ENCODE measurements at regions not wholly inside any gene's neighbourhood (a gene's known extent, or its start where the extent isn't known, plus 50 kb on each side); places are given as distances from the start of the nearest gene placed in this dataset.

GRCh38 chr3:124158168-124158881 is 166.4 kb upstream of the ROPN1 start:
- Histone ChIP-seq H3K4me1 (ENCODE audit: control insufficient read depth, extremely low read depth, insufficient read depth, low read length) (no peaks in the 10 kb centered on the region), H3K27ac (ENCODE audit: insufficient read depth, low read depth, low read length) (no peak overlapping the region), H4K20me1 (replicated peaks; ENCODE audit: control insufficient read depth, extremely low read depth, insufficient read depth, low read length) (no peaks in the 10 kb centered on the region), H3K27me3 (ENCODE audit: control insufficient read depth in 2 of 2, insufficient read depth in 2 of 2, low read length in 2 of 2) (no peaks in the 10 kb centered on the region), H3K9me3 (replicated peaks; ENCODE audit: control insufficient read depth, insufficient read depth, low read length) (no peaks in the 10 kb centered on the region), H3K79me2 (ENCODE audit: control insufficient read depth, insufficient read depth, low read length) (no peaks in the 10 kb centered on the region), H3K9me1 (replicated peaks; ENCODE audit: control insufficient read depth, extremely low read depth, insufficient read depth, low read length) (no peaks in the 10 kb centered on the region), H2AFZ (ENCODE audit: low read depth, low read length) (no peak overlapping the region), H3K36me3 (ENCODE audit: control insufficient read depth in 2 of 2, extremely low read depth in 1 of 2, insufficient read depth in 2 of 2, low read length in 2 of 2) (no peaks in the 10 kb centered on the region), H3K4me3 (replicated peaks in 1 of 3; ENCODE audit: insufficient read depth in 1 of 3, low read depth in 1 of 3, low read length in 3 of 3) (no peak overlapping the region), H3K4me2 (ENCODE audit: insufficient read depth, low read length) (no peak overlapping the region), H3K9ac (replicated peaks; ENCODE audit: extremely low read depth, insufficient read depth, low read length) (no peak overlapping the region)
- TF ChIP-seq JUN (IDR thresholded peaks at IDR 0.05; ENCODE audit: borderline replicate concordance, insufficient read depth, insufficient read length, low read depth), result no peak
- no peak for TF ChIP-seq MYC (IDR thresholded peaks at IDR 0.05; ENCODE audit: low read depth, low read length)
- TF ChIP-seq MAX (IDR thresholded peaks at IDR 0.05; ENCODE audit: insufficient read depth, insufficient read length), result no peak
- no peak for TF ChIP-seq FOS (IDR thresholded peaks at IDR 0.05; ENCODE audit: borderline replicate concordance, insufficient read depth, low read length)
- TF ChIP-seq EZH2 (IDR thresholded peaks at IDR 0.05; ENCODE audit: borderline replicate concordance, low read depth, low read length, severe bottlenecking), result no peak
- no peak for TF ChIP-seq CTCF (IDR thresholded peaks at IDR 0.05; ENCODE audit: extremely low read depth in 1 of 2, insufficient read depth in 1 of 2, low read depth in 1 of 2, low read length in 2 of 2)
- intact Hi-C loops (cut with micrococcal nuclease) (no loop called here), dilution Hi-C loops (cut with MboI; ENCODE audit: extremely low pct_ligation_motif_present, low sequenced_read_pairs) (no loop called here)
- FAIRE-seq (no peak), DNase-seq (ENCODE audit: low read depth, low spot score) (no peak)
- CTCF ChIA-PET, result interaction anchor here (0.7 kb wide), 1 partner anchor 142 kb away, joined by 3 read pairs; no protein-coding TSS in a partner anchor
- POLR2A ChIA-PET, result no interaction called here
- no TSS peak for BruUV-seq (replicated peaks)
